ENCODE measurements at regions not wholly inside any gene's neighbourhood (a gene's known extent, or its start where the extent isn't known, plus 50 kb on each side); places are given as distances from the start of the nearest gene placed in this dataset.

- no peak for DNase-seq (ENCODE audit: low read depth in 2 of 2)
These were observed 159.9 kb upstream of the RNF32 start for GRCh38 chr7:156480671-156481070.

GRCh38 chr7:156479596-156479995 is 161.0 kb upstream of the RNF32 start:
- DNase-seq (ENCODE audit: low read depth in 2 of 2): no peak

- DNase-seq (ENCODE audit: low read depth in 2 of 2): no peak
These were observed 162.1 kb upstream of the RNF32 start for GRCh38 chr7:156478486-156478885.

- DNase-seq (ENCODE audit: low read depth in 2 of 2): no peak
These were observed 164.9 kb upstream of the RNF32 start for GRCh38 chr7:156475666-156476065.

GRCh38 chr7:156475179-156475578 is 165.4 kb upstream of the RNF32 start:
- DNase-seq (ENCODE audit: low read depth in 2 of 2): no peak

- no peak for DNase-seq (ENCODE audit: low read depth in 2 of 2)
These were observed 166.3 kb upstream of the RNF32 start for GRCh38 chr7:156474241-156474743.

GRCh38 chr7:156473476-156474240 is 166.9 kb upstream of the RNF32 start:
- DNase-seq (ENCODE audit: low read depth in 2 of 2): peak in 1 of 2 donors; percentile 5

GRCh38 chr7:156472267-156472666 is 168.3 kb upstream of the RNF32 start:
- DNase-seq (ENCODE audit: low read depth in 2 of 2): no peak

GRCh38 chr7:156470399-156471320 is 169.9 kb upstream of the RNF32 start:
- no peak for DNase-seq (ENCODE audit: low read depth in 2 of 2)

GRCh38 chr7:156466955-156467625 is 173.5 kb upstream of the RNF32 start:
- DNase-seq (ENCODE audit: low read depth in 2 of 2): no peak

- DNase-seq (ENCODE audit: low read depth in 2 of 2): no peak
These were observed 174.3 kb upstream of the RNF32 start for GRCh38 chr7:156466272-156466671.

- DNase-seq (ENCODE audit: low read depth in 2 of 2): no peak
These were observed 175.4 kb upstream of the RNF32 start for GRCh38 chr7:156465186-156465585.

GRCh38 chr7:156464339-156464738 is 176.2 kb upstream of the RNF32 start:
- no peak for DNase-seq (ENCODE audit: low read depth in 2 of 2)

GRCh38 chr7:156463280-156463679 is 177.3 kb upstream of the RNF32 start:
- no peak for DNase-seq (ENCODE audit: low read depth in 2 of 2)

GRCh38 chr7:156461881-156462665 is 178.5 kb upstream of the RNF32 start:
- DNase-seq (ENCODE audit: low read depth in 2 of 2): no peak

GRCh38 chr7:156460858-156461627 is 179.5 kb upstream of the RNF32 start:
- DNase-seq (ENCODE audit: low read depth in 2 of 2): no peak

GRCh38 chr7:156459582-156459981 is 181.0 kb upstream of the RNF32 start:
- DNase-seq (ENCODE audit: low read depth in 2 of 2): no peak

- no peak for DNase-seq (ENCODE audit: low read depth in 2 of 2)
These were observed 181.5 kb upstream of the RNF32 start for GRCh38 chr7:156459067-156459466.

- no peak for DNase-seq (ENCODE audit: low read depth in 2 of 2)
These were observed 182.6 kb upstream of the RNF32 start for GRCh38 chr7:156458011-156458410.

GRCh38 chr7:156456503-156457115 is 184.0 kb upstream of the RNF32 start:
- DNase-seq (ENCODE audit: low read depth in 2 of 2): no peak

Measured in stimulated activated CD4-positive, alpha-beta T cell treated with anti-CD3 and anti-CD28 coated beads, Interleukin-15, amount 100 ng/mL, for 48 hours (primary cell).